ENCODE measurements at regions not wholly inside any gene's neighbourhood (a gene's known extent, or its start where the extent isn't known, plus 50 kb on each side); places are given as distances from the start of the nearest gene placed in this dataset.

DNA sequence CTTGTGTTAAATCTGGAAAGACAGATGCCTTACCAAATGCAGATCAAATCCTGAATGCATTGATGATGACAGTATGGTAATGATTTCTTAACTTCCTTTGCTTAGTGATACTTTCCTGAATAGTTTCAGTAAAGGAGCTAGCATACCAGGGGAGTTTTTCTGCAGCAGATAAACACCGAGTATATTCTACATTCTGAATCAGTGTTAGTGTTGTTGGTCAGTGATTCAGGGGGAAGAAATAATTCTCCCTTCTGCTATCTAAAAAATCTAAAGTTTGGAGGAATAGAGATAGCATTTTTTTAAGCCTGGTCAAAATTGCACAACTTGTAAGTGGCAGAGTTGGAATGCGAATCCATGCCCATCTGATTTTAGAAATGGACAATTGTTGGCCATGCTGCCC, 512.2 kb upstream of the MARCKS start:
- no peak for DNase-seq (ENCODE audit: low read depth, low spot score)
- CTCF ChIA-PET, result no interaction called here
- dilution Hi-C loops (cut with MboI; ENCODE audit: extremely low pct_ligation_motif_present, low sequenced_read_pairs), result no loop called here

GRCh38 chr6:113347436-113347835, 509.7 kb upstream of the MARCKS start:
- no peak overlapping the region for H2AFZ ChIP-seq (ENCODE audit: low read depth, low read length)
- no peaks in the 10 kb centered on the region for H3K9me1 ChIP-seq (replicated peaks; ENCODE audit: control insufficient read depth, extremely low read depth, insufficient read depth, low read length)
- TF ChIP-seq EZH2 (IDR thresholded peaks at IDR 0.05; ENCODE audit: borderline replicate concordance, low read depth, low read length, severe bottlenecking) (no peak), FOS (IDR thresholded peaks at IDR 0.05; ENCODE audit: borderline replicate concordance, insufficient read depth, low read length) (peak; percentile 91), POLR2AphosphoS5 (IDR thresholded peaks at IDR 0.05; ENCODE audit: insufficient read depth, low read depth, low read length) (peak; percentile 21), GATA2 (IDR thresholded peaks at IDR 0.05; ENCODE audit: insufficient read depth, insufficient read length, low read depth, low read length) (peak; percentile 77), JUN (IDR thresholded peaks at IDR 0.05; ENCODE audit: borderline replicate concordance, insufficient read depth, insufficient read length, low read depth) (peak; percentile 22)
- TF ChIP-seq, protein P1, sequence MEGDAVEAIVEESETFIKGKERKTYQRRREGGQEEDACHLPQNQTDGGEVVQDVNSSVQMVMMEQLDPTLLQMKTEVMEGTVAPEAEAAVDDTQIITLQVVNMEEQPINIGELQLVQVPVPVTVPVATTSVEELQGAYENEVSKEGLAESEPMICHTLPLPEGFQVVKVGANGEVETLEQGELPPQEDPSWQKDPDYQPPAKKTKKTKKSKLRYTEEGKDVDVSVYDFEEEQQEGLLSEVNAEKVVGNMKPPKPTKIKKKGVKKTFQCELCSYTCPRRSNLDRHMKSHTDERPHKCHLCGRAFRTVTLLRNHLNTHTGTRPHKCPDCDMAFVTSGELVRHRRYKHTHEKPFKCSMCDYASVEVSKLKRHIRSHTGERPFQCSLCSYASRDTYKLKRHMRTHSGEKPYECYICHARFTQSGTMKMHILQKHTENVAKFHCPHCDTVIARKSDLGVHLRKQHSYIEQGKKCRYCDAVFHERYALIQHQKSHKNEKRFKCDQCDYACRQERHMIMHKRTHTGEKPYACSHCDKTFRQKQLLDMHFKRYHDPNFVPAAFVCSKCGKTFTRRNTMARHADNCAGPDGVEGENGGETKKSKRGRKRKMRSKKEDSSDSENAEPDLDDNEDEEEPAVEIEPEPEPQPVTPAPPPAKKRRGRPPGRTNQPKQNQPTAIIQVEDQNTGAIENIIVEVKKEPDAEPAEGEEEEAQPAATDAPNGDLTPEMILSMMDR (IDR thresholded peaks at IDR 0.05; ENCODE audit: extremely low read depth in 1 of 2, insufficient read depth in 1 of 2, low read depth in 1 of 2, low read length in 2 of 2), result no peak
- TF ChIP-seq, protein P2, sequence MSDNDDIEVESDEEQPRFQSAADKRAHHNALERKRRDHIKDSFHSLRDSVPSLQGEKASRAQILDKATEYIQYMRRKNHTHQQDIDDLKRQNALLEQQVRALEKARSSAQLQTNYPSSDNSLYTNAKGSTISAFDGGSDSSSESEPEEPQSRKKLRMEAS (IDR thresholded peaks at IDR 0.05; ENCODE audit: insufficient read depth, insufficient read length), result no peak
- no peaks in the 10 kb centered on the region for H4K20me1 ChIP-seq (replicated peaks; ENCODE audit: control insufficient read depth, extremely low read depth, insufficient read depth, low read length)
- no TSS peak for BruUV-seq (replicated peaks)
- H3K9me3 ChIP-seq (replicated peaks; ENCODE audit: control insufficient read depth, insufficient read depth, low read length), result no peaks in the 10 kb centered on the region
- peaks cover 35% of the 10 kb centered on the region for H3K4me1 ChIP-seq (ENCODE audit: control insufficient read depth, extremely low read depth, insufficient read depth, low read length)
- H3K4me3 ChIP-seq (replicated peaks in 1 of 3; ENCODE audit: insufficient read depth in 1 of 3, low read depth in 1 of 3, low read length in 3 of 3), result no peak overlapping the region
- POLR2A ChIA-PET, result no interaction called here
- H3K27ac ChIP-seq (ENCODE audit: insufficient read depth, low read depth, low read length), result peak overlapping the region; percentile 27
- peak overlapping the region; percentile 30 for H3K4me2 ChIP-seq (ENCODE audit: insufficient read depth, low read length)
- no peaks in the 10 kb centered on the region for H3K79me2 ChIP-seq (ENCODE audit: control insufficient read depth, insufficient read depth, low read length)
- dilution Hi-C loops (cut with MboI; ENCODE audit: extremely low pct_ligation_motif_present, low sequenced_read_pairs), result no loop called here
- peak; percentile 76 for DNase-seq (ENCODE audit: low read depth, low spot score)
- H3K36me3 ChIP-seq (ENCODE audit: control insufficient read depth in 2 of 2, extremely low read depth in 1 of 2, insufficient read depth in 2 of 2, low read length in 2 of 2), result no peaks in the 10 kb centered on the region
- H3K9ac ChIP-seq (replicated peaks; ENCODE audit: extremely low read depth, insufficient read depth, low read length), result no peak overlapping the region
- CTCF ChIA-PET, result interaction anchor here (0.8 to 1.5 kb wide), 2 partner anchors 24 to 511 kb away, joined by 4 to 5 read pairs; no protein-coding TSS in a partner anchor
- intact Hi-C loops (cut with micrococcal nuclease), result no loop called here
- H3K27me3 ChIP-seq (ENCODE audit: control insufficient read depth in 2 of 2, insufficient read depth in 2 of 2, low read length in 2 of 2), result no peaks in the 10 kb centered on the region
- FAIRE-seq, result peak; percentile 94

More for the DNA sequence above, 512.2 kb upstream of the MARCKS start:
- TF ChIP-seq GATA2 (IDR thresholded peaks at IDR 0.05; ENCODE audit: insufficient read depth, insufficient read length, low read depth, low read length), result no peak
- Histone ChIP-seq H4K20me1 (replicated peaks; ENCODE audit: control insufficient read depth, extremely low read depth, insufficient read depth, low read length) (no peaks in the 10 kb centered on the region), H3K27ac (ENCODE audit: insufficient read depth, low read depth, low read length) (no peak overlapping the region), H3K9ac (replicated peaks; ENCODE audit: extremely low read depth, insufficient read depth, low read length) (no peak overlapping the region), H3K79me2 (ENCODE audit: control insufficient read depth, insufficient read depth, low read length) (no peaks in the 10 kb centered on the region), H3K4me2 (ENCODE audit: insufficient read depth, low read length) (no peak overlapping the region), H2AFZ (ENCODE audit: low read depth, low read length) (no peak overlapping the region), H3K27me3 (ENCODE audit: control insufficient read depth in 2 of 2, insufficient read depth in 2 of 2, low read length in 2 of 2) (no peaks in the 10 kb centered on the region), H3K9me3 (replicated peaks; ENCODE audit: control insufficient read depth, insufficient read depth, low read length) (no peaks in the 10 kb centered on the region), H3K36me3 (ENCODE audit: control insufficient read depth in 2 of 2, extremely low read depth in 1 of 2, insufficient read depth in 2 of 2, low read length in 2 of 2) (no peaks in the 10 kb centered on the region), H3K4me3 (replicated peaks in 1 of 3; ENCODE audit: insufficient read depth in 1 of 3, low read depth in 1 of 3, low read length in 3 of 3) (no peak overlapping the region), H3K9me1 (replicated peaks; ENCODE audit: control insufficient read depth, extremely low read depth, insufficient read depth, low read length) (no peaks in the 10 kb centered on the region), H3K4me1 (ENCODE audit: control insufficient read depth, extremely low read depth, insufficient read depth, low read length) (peaks cover 13% of the 10 kb centered on the region)
- POLR2A ChIA-PET, result no interaction called here
- FAIRE-seq, result no peak
- intact Hi-C loops (cut with micrococcal nuclease), result no loop called here
- no TSS peak for BruUV-seq (replicated peaks)

All from endothelial cell of umbilical vein (primary cell).